Endothelial cell (in vitro differentiated cells): ENCODE measurements at regions not wholly inside any gene's neighbourhood (a gene's known extent, or its start where the extent isn't known, plus 50 kb on each side); places are given as distances from the start of the nearest gene placed in this dataset.

Experiments used
- DNase-seq: peaks from one replicate; pipeline ENCODE4 v3.0.0; 2021; ENCODE audit warnings: low spot score
- H3K27ac Mint-ChIP-seq: one replicate; pipeline ENCODE4 v1.8.0; 2021; ENCODE audit warnings: mixed read lengths, inconsistent platforms; ENCODE audit not compliant: unreplicated experiment
- H3K27me3 Mint-ChIP-seq: one replicate; pipeline ENCODE4 v1.8.0; 2021; ENCODE audit warnings: mild to moderate bottlenecking, moderate library complexity, mixed read lengths, inconsistent platforms; ENCODE audit not compliant: unreplicated experiment
- H3K36me3 Mint-ChIP-seq: one replicate; pipeline ENCODE4 v1.8.0; 2021; ENCODE audit warnings: mild to moderate bottlenecking, low read depth, mixed read lengths, inconsistent platforms; ENCODE audit not compliant: unreplicated experiment
- H3K4me1 Mint-ChIP-seq: one replicate; pipeline ENCODE4 v1.8.0; 2021; ENCODE audit warnings: mild to moderate bottlenecking, mixed read lengths, inconsistent platforms; ENCODE audit not compliant: unreplicated experiment
- H3K4me3 Mint-ChIP-seq: one replicate; pipeline ENCODE4 v1.8.0; 2021; ENCODE audit warnings: mild to moderate bottlenecking, mixed read lengths, inconsistent platforms; ENCODE audit not compliant: unreplicated experiment
- H3K9me3 Mint-ChIP-seq: one replicate; pipeline ENCODE4 v1.8.0; 2021; ENCODE audit warnings: mixed read lengths, inconsistent platforms; ENCODE audit not compliant: unreplicated experiment
- TF ChIP-seq, protein P1 (sequence below): fragments of 200-600 bp; sonication (generic); IDR thresholded peaks from one replicate; pipeline ENCODE4 v1.5.0; 2021; ENCODE audit warnings: antibody characterized with exemption; ENCODE audit not compliant: unreplicated experiment

GRCh38 chr12:105616971-105617540 lies 286.6 kb downstream of the C12orf75 start:
- Mint-ChIP-seq H3K9me3 (no peaks in the 10 kb centered on the region), H3K4me3 (no peak overlapping the region), H3K36me3 (no peaks in the 10 kb centered on the region), H3K27ac (no peak overlapping the region), H3K27me3 (peaks cover 1% of the 10 kb centered on the region), H3K4me1 (no peaks in the 10 kb centered on the region)
- DNase-seq: no peak
- TF ChIP-seq, protein P1, sequence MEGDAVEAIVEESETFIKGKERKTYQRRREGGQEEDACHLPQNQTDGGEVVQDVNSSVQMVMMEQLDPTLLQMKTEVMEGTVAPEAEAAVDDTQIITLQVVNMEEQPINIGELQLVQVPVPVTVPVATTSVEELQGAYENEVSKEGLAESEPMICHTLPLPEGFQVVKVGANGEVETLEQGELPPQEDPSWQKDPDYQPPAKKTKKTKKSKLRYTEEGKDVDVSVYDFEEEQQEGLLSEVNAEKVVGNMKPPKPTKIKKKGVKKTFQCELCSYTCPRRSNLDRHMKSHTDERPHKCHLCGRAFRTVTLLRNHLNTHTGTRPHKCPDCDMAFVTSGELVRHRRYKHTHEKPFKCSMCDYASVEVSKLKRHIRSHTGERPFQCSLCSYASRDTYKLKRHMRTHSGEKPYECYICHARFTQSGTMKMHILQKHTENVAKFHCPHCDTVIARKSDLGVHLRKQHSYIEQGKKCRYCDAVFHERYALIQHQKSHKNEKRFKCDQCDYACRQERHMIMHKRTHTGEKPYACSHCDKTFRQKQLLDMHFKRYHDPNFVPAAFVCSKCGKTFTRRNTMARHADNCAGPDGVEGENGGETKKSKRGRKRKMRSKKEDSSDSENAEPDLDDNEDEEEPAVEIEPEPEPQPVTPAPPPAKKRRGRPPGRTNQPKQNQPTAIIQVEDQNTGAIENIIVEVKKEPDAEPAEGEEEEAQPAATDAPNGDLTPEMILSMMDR: no peak

DNA sequence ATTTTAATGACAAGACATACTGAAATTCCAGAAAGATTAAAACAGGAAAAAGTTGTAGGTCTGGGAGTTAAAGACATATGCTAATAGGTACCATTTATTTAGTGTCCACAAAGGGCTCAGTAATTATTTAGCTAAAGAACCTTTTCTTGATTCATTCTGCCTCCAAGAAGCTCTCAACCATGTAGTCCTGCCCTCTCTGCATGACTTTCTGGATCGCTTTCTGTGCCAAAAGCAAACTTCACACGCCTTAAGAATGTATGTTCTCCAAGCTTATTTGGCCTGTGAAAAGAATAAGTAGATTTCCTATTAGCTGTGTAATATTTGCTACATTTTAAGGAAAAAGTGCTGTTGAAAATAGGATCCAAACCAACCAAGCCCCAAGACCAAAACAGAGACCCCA lies 291.7 kb downstream of the C12orf75 start:
- Mint-ChIP-seq H3K27ac (no peak overlapping the region), H3K4me1 (peaks cover 3% of the 10 kb centered on the region), H3K27me3 (peaks cover 1% of the 10 kb centered on the region), H3K9me3 (no peaks in the 10 kb centered on the region), H3K36me3 (no peaks in the 10 kb centered on the region), H3K4me3 (no peak overlapping the region)
- TF ChIP-seq, protein P1: no peak
- DNase-seq: no peak

DNA sequence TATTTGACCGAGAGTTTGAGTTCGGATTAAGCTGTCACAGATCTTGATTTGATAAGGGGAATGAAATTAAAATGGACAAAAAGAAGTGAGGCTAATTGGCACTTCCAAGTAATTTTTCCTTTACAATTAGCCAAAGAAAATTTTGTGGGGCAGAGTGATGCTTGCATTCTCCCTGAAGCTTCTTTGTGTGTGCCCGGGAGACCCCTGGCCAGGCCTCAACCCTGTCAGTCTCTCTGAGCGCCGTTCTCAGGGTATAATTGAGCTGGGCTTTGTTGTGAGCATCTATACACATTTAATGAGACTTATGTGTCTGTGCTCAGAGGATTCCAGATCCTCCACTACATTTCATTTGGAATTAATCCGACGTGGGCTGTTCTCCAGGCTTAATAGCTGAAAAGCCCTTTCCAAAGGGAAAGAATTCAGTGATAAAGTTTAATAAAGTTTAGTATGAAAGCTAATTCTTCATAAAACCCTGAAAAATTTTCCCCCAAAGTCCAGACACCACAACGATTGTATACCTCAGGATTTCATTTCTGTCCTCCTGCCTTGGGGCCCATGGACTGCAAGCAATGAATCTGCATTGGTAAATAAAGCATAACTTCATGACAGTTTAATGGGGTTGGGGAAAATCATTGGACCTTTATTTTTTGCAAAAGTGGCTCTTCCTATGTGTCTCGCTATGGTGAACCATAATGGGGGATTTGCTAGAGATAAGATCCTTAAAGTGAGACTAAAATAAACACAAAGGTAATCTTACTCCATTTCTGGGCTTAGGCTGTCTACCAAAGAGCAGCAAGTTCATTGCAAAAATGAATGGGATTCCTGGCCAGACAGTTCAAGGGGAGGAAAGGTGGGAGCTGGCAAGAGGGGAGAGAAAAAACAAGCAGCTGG lies 292.6 kb downstream of the C12orf75 start:
- H3K36me3 Mint-ChIP-seq: no peaks in the 10 kb centered on the region
- TF ChIP-seq, protein P1: no peak
- no peak overlapping the region for H3K27ac Mint-ChIP-seq
- H3K27me3 Mint-ChIP-seq: peaks cover 1% of the 10 kb centered on the region
- H3K4me1 Mint-ChIP-seq: peaks cover 3% of the 10 kb centered on the region
- H3K9me3 Mint-ChIP-seq: no peaks in the 10 kb centered on the region
- DNase-seq: no peak
- no peak overlapping the region for H3K4me3 Mint-ChIP-seq

DNA sequence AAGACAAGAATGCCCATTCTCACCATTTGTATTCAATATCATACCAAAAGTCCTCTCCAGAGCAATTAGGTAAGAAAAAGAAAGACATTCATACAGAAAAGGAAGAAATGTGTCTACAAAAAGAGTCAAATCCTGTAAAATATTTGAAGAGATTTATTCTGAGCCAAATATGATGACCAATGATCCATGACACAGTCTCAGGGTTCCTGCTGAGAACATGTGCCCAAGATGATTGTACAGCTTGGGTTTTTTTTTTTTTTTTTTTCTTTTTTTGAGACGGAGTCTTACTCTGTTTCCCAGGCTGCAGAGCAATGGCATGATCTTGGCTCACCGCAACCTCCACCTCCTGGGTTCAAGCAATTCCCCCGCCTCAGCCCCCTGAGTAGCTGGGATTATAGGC lies 296.2 kb downstream of the C12orf75 start:
- no peaks in the 10 kb centered on the region for H3K27me3 Mint-ChIP-seq
- H3K36me3 Mint-ChIP-seq: no peaks in the 10 kb centered on the region
- TF ChIP-seq, protein P1: no peak
- H3K4me1 Mint-ChIP-seq: peaks cover 3% of the 10 kb centered on the region
- no peak for DNase-seq
- H3K4me3 Mint-ChIP-seq: no peak overlapping the region
- H3K27ac Mint-ChIP-seq: no peak overlapping the region
- H3K9me3 Mint-ChIP-seq: no peaks in the 10 kb centered on the region

- no peak for DNase-seq
- TF ChIP-seq, protein P1: no peak
- Mint-ChIP-seq H3K4me3 (no peak overlapping the region), H3K36me3 (no peaks in the 10 kb centered on the region), H3K9me3 (peaks cover 6% of the 10 kb centered on the region), H3K4me1 (no peaks in the 10 kb centered on the region), H3K27ac (no peak overlapping the region), H3K27me3 (no peaks in the 10 kb centered on the region)
These were observed 307.0 kb downstream of the C12orf75 start for GRCh38 chr12:105637470-105637869.
